Esophagus squamous epithelium (tissue), 4 donors: ENCODE measurements at regions not wholly inside any gene's neighbourhood (a gene's known extent, or its start where the extent isn't known, plus 50 kb on each side); places are given as distances from the start of the nearest gene placed in this dataset.

Experiments
- CTCF ChIP-seq, 6 experiments: fragments of 450-650 bp in 4 of 6; fragments of 200-600 bp in 2 of 6; sonication (generic) in 2 of 6; IDR thresholded peaks; one replicate each; pipeline ENCODE4 v1.5.1; 2016 to 2019; ENCODE audit warnings: antibody characterized with exemption in 6 of 6, mild to moderate bottlenecking in 4 of 6, moderate library complexity in 4 of 6
- POLR2A ChIP-seq, 4 donors: fragments of 450-650 bp; IDR thresholded peaks; one replicate each; pipeline ENCODE4 v1.6.1; 2017; ENCODE audit warnings: antibody characterized with exemption in 4 of 4, mild to moderate bottlenecking in 4 of 4, moderate library complexity in 3 of 4

GRCh38 chr6:79335133-79335674 lies 100.7 kb upstream of the HMGN3 start:
- no peak for TF ChIP-seq CTCF (IDR thresholded peaks at IDR 0.05)
- no peak for TF ChIP-seq POLR2A (IDR thresholded peaks at IDR 0.05)
